ENCODE measurements at regions not wholly inside any gene's neighbourhood (a gene's known extent, or its start where the extent isn't known, plus 50 kb on each side); places are given as distances from the start of the nearest gene placed in this dataset.

GRCh38 chr9:126275386-126276001 is 51.1 kb upstream of the MVB12B start:
- no peaks in the 10 kb centered on the region for H3K79me2 ChIP-seq (ENCODE audit: control insufficient read depth in 1 of 2, insufficient read depth in 2 of 2, low read length in 2 of 2)
- CTCF ChIA-PET (ENCODE audit: partially characterized antibody): interaction anchor here (0.6 to 1.5 kb wide), 4 partner anchors 19 to 149 kb away, joined by 3 to 6 read pairs (median 3); no protein-coding TSS in a partner anchor
- H3K14ac ChIP-seq (ENCODE audit: insufficient read length): no peak overlapping the region
- no peak overlapping the region for H2BK120ac ChIP-seq (replicated peaks; ENCODE audit: low read depth, low read length)
- no peak overlapping the region; a peak in 2 of 7 replicates for H3K9ac ChIP-seq (replicated peaks in 1 of 4; ENCODE audit: extremely low read depth in 1 of 4, low read depth in 3 of 4, low read length in 3 of 4)
- no peak overlapping the region for H2AK5ac ChIP-seq (ENCODE audit: low read depth, low read length)
- no peaks in the 10 kb centered on the region for H3K9me3 ChIP-seq (ENCODE audit: insufficient read depth in 2 of 2, low read depth in 1 of 2, low read length in 1 of 2)
- DNase-seq (ENCODE audit: low read depth in 1 of 2, low spot score in 2 of 2) (no peak), FAIRE-seq (peak; percentile 70)
- no peak overlapping the region for H3K4ac ChIP-seq (replicated peaks; ENCODE audit: insufficient read length, low read depth, low read length)
- no peak overlapping the region for H3K4me3 ChIP-seq (ENCODE audit: extremely low read depth in 1 of 4, insufficient read depth in 2 of 4, low read depth in 3 of 4, low read length in 4 of 4)
- no peak overlapping the region for H4K5ac ChIP-seq (ENCODE audit: insufficient read length, low read depth, low read length)
- no peaks in the 10 kb centered on the region for H3K36me3 ChIP-seq (ENCODE audit: control insufficient read depth in 2 of 4, insufficient read depth in 4 of 4, low read length in 3 of 4)
- 0 out of 2 replicates have a peak overlapping the region, but pooled peaks have one; percentile 24 for H2BK15ac ChIP-seq (ENCODE audit: low read length)
- no peak overlapping the region for H3K4me2 ChIP-seq (ENCODE audit: insufficient read depth in 1 of 2, low read depth in 2 of 2, low read length in 2 of 2)
- no peaks in the 10 kb centered on the region; the same call in 1 of the 2 replicates for H3K23me2 ChIP-seq (ENCODE audit: low read depth, low read length)
- WGBS, 2 experiments (ENCODE audit: extremely low coverage in 1 of 2, insufficient coverage in 1 of 2, insufficient read length in 1 of 2, insufficient replicate concordance in 2 of 2, low coverage in 1 of 2, low lambda C conversion rate in 2 of 2, missing lambda C conversion rate in 1 of 2): 77% methylated on average over 13 of the region's 13 CpGs; no CpG with 5 or more reads in 1 of the 2 experiments
- no peaks in the 10 kb centered on the region for H3K27me3 ChIP-seq (replicated peaks in 1 of 4; ENCODE audit: control insufficient read depth in 3 of 4, extremely low read depth in 1 of 4, insufficient read depth in 3 of 4, low read length in 3 of 4)
- peak overlapping the region; percentile 22 for H4K91ac ChIP-seq (replicated peaks; ENCODE audit: insufficient read length, low read length)
- H3K4me1 ChIP-seq (replicated peaks in 1 of 4; ENCODE audit: control insufficient read depth in 3 of 4, insufficient read depth in 4 of 4, low read length in 3 of 4): peaks cover 0 to 6% (median 0%) of the 10 kb centered on the region in 4 experiments; a peak in 2 of 7 replicates
- H3K56ac ChIP-seq (replicated peaks; ENCODE audit: insufficient read length, low read depth, low read length): peak overlapping the region; percentile 32
- no peak overlapping the region for H3K23ac ChIP-seq (ENCODE audit: insufficient read length)
- 0 out of 4 replicates have a peak, but pooled peaks of 1 of the 2 experiments have one; percentile 32 for TF ChIP-seq HDAC2 (IDR thresholded peaks at IDR 0.05; ENCODE audit: borderline replicate concordance in 1 of 2, low read depth in 2 of 2, low read length in 2 of 2)
- TF ChIP-seq E2F6 (IDR thresholded peaks at IDR 0.05): peak; percentile 38
- no peak for TF ChIP-seq CTBP2 (IDR thresholded peaks at IDR 0.05; ENCODE audit: borderline replicate concordance, insufficient read depth, insufficient read length, low read length)
- no peak for TF ChIP-seq SP1 (IDR thresholded peaks at IDR 0.05; ENCODE audit: low read depth, low read length)
- TF ChIP-seq TEAD4 (IDR thresholded peaks at IDR 0.05; ENCODE audit: low read depth, low read length): peak; percentile 80
- peak; percentile 69 for TF ChIP-seq MAX (IDR thresholded peaks at IDR 0.05)
- no peak for TF ChIP-seq SP4 (IDR thresholded peaks at IDR 0.05; ENCODE audit: low read length)
- TF ChIP-seq TCF12 (IDR thresholded peaks at IDR 0.05; ENCODE audit: low read depth, low read length): no peak
- H3K27ac ChIP-seq (ENCODE audit: low read depth, low read length): no peak overlapping the region
- H2BK12ac ChIP-seq (ENCODE audit: low read depth, low read length): 0 out of 2 replicates have a peak overlapping the region, but pooled peaks have one; percentile 18
- H3K79me1 ChIP-seq (ENCODE audit: low read depth, low read length): no peaks in the 10 kb centered on the region
- peak overlapping the region; percentile 46; the same call in 1 of the 2 replicates for H4K8ac ChIP-seq (ENCODE audit: extremely low read depth, insufficient read depth, low read length)
- 0 out of 2 replicates have a peak overlapping the region, but pooled peaks have one; percentile 52 for H3K18ac ChIP-seq (ENCODE audit: extremely low read depth, low read length)
- H4K20me1 ChIP-seq (replicated peaks in 1 of 2; ENCODE audit: control insufficient read depth in 1 of 2, insufficient read depth in 2 of 2, low read length in 2 of 2): no peaks in the 10 kb centered on the region
- H2AFZ ChIP-seq (ENCODE audit: low read length): peak overlapping the region; percentile 74
- no peak overlapping the region for H2BK20ac ChIP-seq (ENCODE audit: low read length)
- POLR2A ChIA-PET (ENCODE audit: partially characterized antibody): interaction anchor here (0.9 kb wide), 1 partner anchor 19 kb away, joined by 3 read pairs; no protein-coding TSS in a partner anchor
- peak overlapping the region; percentile 35 for H2BK5ac ChIP-seq (ENCODE audit: low read depth, low read length)
